Colonic mucosa (tissue), 4 donors: ENCODE measurements at regions not wholly inside any gene's neighbourhood (a gene's known extent, or its start where the extent isn't known, plus 50 kb on each side); places are given as distances from the start of the nearest gene placed in this dataset.

Experiments
- DNase-seq: peaks from one replicate; pipeline ENCODE4 v3.0.0-alpha.2; 2020
- H3K27ac ChIP-seq: fragments of 200-600 bp; one replicate; pipeline ENCODE4 v1.8.0; 2021
- H3K27me3 ChIP-seq: fragments of 200-600 bp; one replicate; pipeline ENCODE4 v1.8.0; 2021
- H3K36me3 ChIP-seq: fragments of 200-600 bp; one replicate; pipeline ENCODE4 v1.8.0; 2021
- H3K4me1 ChIP-seq: fragments of 200-600 bp; one replicate; pipeline ENCODE4 v1.8.0; 2021; ENCODE audit warnings: mild to moderate bottlenecking
- H3K4me3 ChIP-seq: fragments of 200-600 bp; one replicate; pipeline ENCODE4 v1.8.0; 2021
- H3K9ac ChIP-seq, 2 donors: one replicate each; pipeline ENCODE4 v1.7.0; 2013; ENCODE audit warnings: control low read depth in 2 of 2, low read depth in 2 of 2, low read length in 2 of 2
- H3K9me3 ChIP-seq: fragments of 200-600 bp; one replicate; pipeline ENCODE4 v1.8.0; 2021
- intact Hi-C: fragments of 100-400 bp; cut with DNase I; formaldehyde crosslinking; loops from one replicate; pipeline ENCODE4 v1.14.1; 2022
- TF ChIP-seq, protein P1 (sequence below): fragments of 200-600 bp; IDR thresholded peaks from one replicate; pipeline ENCODE4 v1.8.0; 2022; ENCODE audit warnings: antibody characterized with exemption, mild to moderate bottlenecking
- donor health status: healthy.
- donor health status: DM: no; HTN: no; CAD: no.
- donor health status: DM: no; HTN: no; CAD: no.

DNA sequence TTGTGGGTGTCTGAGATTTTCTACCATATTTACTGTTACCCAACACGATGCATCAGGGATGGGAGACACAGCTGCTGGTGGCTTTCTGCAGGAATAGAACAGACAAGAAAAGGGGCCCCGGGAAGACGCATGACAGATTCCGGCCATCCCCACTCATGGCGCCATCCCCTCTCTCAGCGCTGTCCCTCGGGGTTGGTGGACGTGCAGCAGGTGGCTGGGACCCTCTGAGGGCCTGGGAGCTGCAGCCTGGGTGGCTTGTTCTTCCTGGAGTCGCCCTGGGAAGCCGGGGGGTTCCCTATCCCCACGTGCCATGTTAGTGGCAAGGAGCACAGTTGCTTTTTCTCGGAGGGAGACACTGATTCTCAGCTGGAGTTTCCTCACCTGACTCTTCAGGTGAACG, 1123.3 kb downstream of the BRD1 start:
- no peak for DNase-seq
- no peak overlapping the region for H3K9ac ChIP-seq
- TF ChIP-seq, protein P1, sequence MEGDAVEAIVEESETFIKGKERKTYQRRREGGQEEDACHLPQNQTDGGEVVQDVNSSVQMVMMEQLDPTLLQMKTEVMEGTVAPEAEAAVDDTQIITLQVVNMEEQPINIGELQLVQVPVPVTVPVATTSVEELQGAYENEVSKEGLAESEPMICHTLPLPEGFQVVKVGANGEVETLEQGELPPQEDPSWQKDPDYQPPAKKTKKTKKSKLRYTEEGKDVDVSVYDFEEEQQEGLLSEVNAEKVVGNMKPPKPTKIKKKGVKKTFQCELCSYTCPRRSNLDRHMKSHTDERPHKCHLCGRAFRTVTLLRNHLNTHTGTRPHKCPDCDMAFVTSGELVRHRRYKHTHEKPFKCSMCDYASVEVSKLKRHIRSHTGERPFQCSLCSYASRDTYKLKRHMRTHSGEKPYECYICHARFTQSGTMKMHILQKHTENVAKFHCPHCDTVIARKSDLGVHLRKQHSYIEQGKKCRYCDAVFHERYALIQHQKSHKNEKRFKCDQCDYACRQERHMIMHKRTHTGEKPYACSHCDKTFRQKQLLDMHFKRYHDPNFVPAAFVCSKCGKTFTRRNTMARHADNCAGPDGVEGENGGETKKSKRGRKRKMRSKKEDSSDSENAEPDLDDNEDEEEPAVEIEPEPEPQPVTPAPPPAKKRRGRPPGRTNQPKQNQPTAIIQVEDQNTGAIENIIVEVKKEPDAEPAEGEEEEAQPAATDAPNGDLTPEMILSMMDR: no peak
- no peak overlapping the region for H3K4me3 ChIP-seq
- H3K36me3 ChIP-seq: no peaks in the 10 kb centered on the region
- no peaks in the 10 kb centered on the region for H3K4me1 ChIP-seq
- intact Hi-C loops: no loop called here
- H3K27me3 ChIP-seq: no peaks in the 10 kb centered on the region
- no peaks in the 10 kb centered on the region for H3K9me3 ChIP-seq
- no peak overlapping the region for H3K27ac ChIP-seq

DNA sequence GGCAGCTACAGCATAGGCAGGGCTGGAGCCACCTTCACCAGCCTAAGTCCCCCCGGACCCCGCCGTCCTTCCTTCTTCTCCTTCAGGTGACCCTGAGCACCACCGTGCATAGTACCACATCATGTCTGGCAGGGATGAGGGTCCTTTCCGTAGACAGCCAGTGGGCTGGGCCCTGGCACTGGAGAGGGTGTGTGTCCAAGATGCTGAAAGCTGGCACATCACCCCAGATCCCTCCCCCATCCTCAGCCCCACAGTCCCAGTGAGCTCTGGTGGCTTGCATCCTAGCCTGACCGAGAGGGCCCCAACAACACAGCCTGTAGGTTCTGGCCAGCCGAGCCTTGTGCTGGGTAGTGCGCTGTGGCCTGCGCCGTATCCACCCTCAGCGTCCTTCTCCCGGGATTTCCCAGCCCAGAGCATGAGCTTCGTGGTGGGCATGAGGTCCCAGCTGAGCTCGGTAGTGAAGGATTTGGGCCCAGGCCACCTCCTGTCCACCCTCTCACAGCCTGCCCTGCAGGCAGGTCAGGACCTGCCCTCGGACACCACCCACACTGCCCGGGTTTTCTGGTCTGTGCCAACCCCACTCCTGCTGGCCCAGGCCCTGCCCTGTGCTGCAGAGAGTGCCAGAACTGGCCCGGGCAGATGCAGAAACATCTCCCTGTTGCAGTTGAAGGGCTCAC, 1124.3 kb downstream of the BRD1 start:
- H3K4me1 ChIP-seq: no peaks in the 10 kb centered on the region
- H3K4me3 ChIP-seq: no peak overlapping the region
- no peak overlapping the region for H3K9ac ChIP-seq
- no peaks in the 10 kb centered on the region for H3K27me3 ChIP-seq
- TF ChIP-seq, protein P1: no peak
- no peaks in the 10 kb centered on the region for H3K36me3 ChIP-seq
- H3K27ac ChIP-seq: no peak overlapping the region
- intact Hi-C loops: no loop called here
- H3K9me3 ChIP-seq: no peaks in the 10 kb centered on the region
- DNase-seq: no peak

DNA sequence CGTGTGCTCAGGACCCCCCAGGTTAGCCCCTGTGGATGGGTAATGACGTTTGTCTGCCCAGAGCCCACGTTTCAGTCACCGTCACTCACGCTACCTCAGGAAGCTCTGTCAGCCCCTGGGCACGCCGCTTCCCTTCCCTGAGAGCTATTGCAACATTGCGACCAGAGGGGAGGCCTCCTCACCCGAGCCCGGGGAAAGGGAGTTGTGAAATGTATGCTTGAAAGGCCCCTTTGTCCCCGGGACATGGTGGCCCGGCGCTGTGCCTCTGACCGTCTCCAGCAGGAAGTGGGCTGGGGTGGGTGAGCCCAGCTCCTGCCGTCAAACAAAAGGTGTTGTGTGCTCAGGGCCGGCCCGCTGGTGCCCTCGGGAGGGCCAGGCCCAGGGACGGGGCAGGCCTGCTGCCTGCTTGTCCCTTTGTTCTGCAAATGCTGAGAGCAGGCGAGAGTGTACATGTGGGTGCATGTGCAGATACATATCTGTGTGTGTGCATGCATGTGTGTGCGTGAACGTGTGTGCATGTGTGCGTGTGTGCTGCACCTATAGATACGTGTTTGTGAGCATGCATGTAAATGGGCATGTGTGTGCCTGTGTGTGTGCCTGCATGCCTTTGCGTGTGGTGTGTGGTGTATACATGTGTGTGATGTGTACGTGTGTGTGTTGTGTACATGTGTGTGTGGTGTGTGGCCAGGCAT, 1125.0 kb downstream of the BRD1 start:
- Histone ChIP-seq H3K4me3 (no peak overlapping the region), H3K36me3 (no peaks in the 10 kb centered on the region), H3K27ac (no peak overlapping the region), H3K9ac (no peak overlapping the region), H3K27me3 (no peaks in the 10 kb centered on the region), H3K9me3 (no peaks in the 10 kb centered on the region), H3K4me1 (no peaks in the 10 kb centered on the region)
- DNase-seq: no peak
- intact Hi-C loops: no loop called here
- TF ChIP-seq, protein P1: no peak

DNA sequence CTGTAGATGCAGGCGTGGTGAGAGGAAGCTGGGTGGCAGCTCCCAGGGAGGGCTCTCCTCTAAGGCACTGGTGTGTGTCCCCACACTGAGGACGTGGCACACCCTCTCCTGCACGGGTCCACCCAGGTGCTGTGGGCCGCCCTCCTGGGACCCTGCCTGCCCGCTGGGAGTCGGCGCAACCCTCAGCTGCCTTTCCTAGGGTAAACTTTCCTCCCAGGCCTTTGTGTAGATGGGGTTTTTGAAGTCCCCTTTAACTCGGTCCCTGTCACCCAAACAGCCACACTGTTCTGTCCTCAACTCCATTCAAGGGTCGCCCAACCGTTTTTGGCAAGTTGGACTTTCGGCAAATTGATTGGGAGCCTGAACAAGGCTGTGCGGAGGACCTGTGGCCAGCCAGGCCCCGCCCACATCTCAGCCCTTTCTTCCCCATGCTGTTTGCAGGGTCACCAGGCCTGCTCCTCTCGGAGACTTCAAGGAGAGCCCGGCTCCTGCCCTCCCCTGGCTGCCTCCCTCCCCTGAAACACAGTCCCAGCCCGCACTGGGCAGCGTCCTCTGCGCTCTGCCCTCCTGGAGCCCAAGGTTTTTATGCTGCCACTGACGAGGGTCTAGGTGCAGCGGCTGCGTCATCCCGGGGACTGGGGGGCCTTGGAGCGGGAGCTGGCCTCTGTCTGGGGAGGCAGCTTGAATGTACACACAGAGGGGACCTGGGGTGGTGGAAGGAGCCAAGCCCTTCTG, 1126.2 kb downstream of the BRD1 start:
- no peaks in the 10 kb centered on the region for H3K4me1 ChIP-seq
- DNase-seq: no peak
- H3K27ac ChIP-seq: no peak overlapping the region
- H3K4me3 ChIP-seq: no peak overlapping the region
- TF ChIP-seq, protein P1: no peak
- intact Hi-C loops: no loop called here
- no peaks in the 10 kb centered on the region for H3K27me3 ChIP-seq
- no peaks in the 10 kb centered on the region for H3K36me3 ChIP-seq
- H3K9me3 ChIP-seq: no peaks in the 10 kb centered on the region
- no peak overlapping the region for H3K9ac ChIP-seq

DNA sequence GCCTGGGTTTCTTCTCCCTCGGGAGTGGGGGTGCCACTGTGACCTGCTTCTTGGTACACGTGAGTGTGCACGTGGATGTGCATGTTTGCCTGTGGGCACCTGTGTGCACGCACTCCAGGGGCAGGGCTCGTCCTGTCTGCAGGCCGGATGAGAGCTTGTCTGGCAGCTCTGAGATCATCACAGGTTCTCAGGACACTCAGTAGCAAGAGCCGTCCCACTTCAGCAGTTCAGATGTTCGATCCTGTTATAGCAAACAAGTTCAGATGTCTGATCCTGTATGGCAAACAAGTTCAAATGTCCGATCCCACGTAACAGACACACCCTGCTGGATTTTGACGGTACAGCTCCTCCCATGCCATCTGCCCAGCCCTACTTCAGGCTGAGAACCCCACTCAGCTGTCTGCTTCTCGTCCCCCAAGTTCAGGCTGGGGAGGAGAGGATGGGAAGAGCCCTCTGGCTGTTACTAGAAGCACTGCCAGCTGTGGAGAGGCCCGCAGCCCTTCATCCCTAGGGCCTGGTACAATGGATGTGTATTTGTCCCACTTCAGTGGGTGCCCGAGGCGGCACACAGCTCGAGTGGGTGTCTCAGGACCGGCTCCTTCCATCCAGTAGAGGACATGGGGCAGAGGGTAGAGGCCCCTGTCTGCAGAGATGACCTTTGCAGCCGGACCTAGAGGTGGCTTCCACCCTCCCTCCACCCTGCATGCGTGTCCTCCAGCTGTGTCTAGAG, 1126.9 kb downstream of the BRD1 start:
- H3K27ac ChIP-seq: no peak overlapping the region
- TF ChIP-seq, protein P1: no peak
- H3K4me3 ChIP-seq: no peak overlapping the region
- H3K27me3 ChIP-seq: no peaks in the 10 kb centered on the region
- H3K4me1 ChIP-seq: no peaks in the 10 kb centered on the region
- H3K9ac ChIP-seq: no peak overlapping the region
- H3K36me3 ChIP-seq: no peaks in the 10 kb centered on the region
- intact Hi-C loops: no loop called here
- DNase-seq: no peak
- H3K9me3 ChIP-seq: no peaks in the 10 kb centered on the region
